ENCODE measurements at regions not wholly inside any gene's neighbourhood (a gene's known extent, or its start where the extent isn't known, plus 50 kb on each side); places are given as distances from the start of the nearest gene placed in this dataset.
A peak's percentile ranks its signal among the peaks of the same experiment; 100 is the strongest.

GRCh38 chr5:143636931-143637528 lies 174.9 kb upstream of the HMHB1 start:
- Histone ChIP-seq H3K36me3 (ENCODE audit: control insufficient read depth, insufficient read depth, low read length) (no peaks in the 10 kb centered on the region), H3K9me3 (ENCODE audit: control insufficient read depth, insufficient read depth, low read depth, low read length) (no peaks in the 10 kb centered on the region), H3K4me2 (ENCODE audit: extremely low read depth, insufficient read depth, low read length) (peak overlapping the region; percentile 48), H3K27me3 (ENCODE audit: control insufficient read depth, insufficient read depth, low read length) (no peaks in the 10 kb centered on the region), H3K27ac (ENCODE audit: insufficient read depth, low read length) (no peak overlapping the region), H3K4me3 (replicated peaks in 1 of 4; ENCODE audit: control extremely low read depth in 1 of 4, insufficient read depth in 1 of 4, low read depth in 3 of 4, low read length in 4 of 4) (no peak overlapping the region), H2AFZ (ENCODE audit: low read length) (no peak overlapping the region), H3K4me1 (ENCODE audit: control insufficient read depth, extremely low read depth, insufficient read depth, low read length) (peaks cover 11% of the 10 kb centered on the region), H4K20me1 (ENCODE audit: control insufficient read depth, extremely low read depth, insufficient read depth, low read length) (no peaks in the 10 kb centered on the region), H3K9ac (ENCODE audit: insufficient read depth, low read length) (no peak overlapping the region), H3K79me2 (ENCODE audit: control insufficient read depth, insufficient read depth, low read length) (no peaks in the 10 kb centered on the region)
- TF ChIP-seq CTCF (conservative IDR thresholded peaks at IDR 0.05 in 1 of 2, IDR thresholded peaks at IDR 0.05 in 1 of 2; ENCODE audit: low read depth in 1 of 2, low read length in 2 of 2) (no peak), EZH2 (IDR thresholded peaks at IDR 0.05; ENCODE audit: low read length, missing control alignments) (no peak)
- DNase-seq (ENCODE audit: low read depth in 2 of 2): peak; percentile 53 to 88

GRCh38 chr5:143635888-143636287 lies 176.1 kb upstream of the HMHB1 start:
- Histone ChIP-seq H3K36me3 (ENCODE audit: control insufficient read depth, insufficient read depth, low read length) (no peaks in the 10 kb centered on the region), H3K9me3 (ENCODE audit: control insufficient read depth, insufficient read depth, low read depth, low read length) (no peaks in the 10 kb centered on the region), H3K27me3 (ENCODE audit: control insufficient read depth, insufficient read depth, low read length) (no peaks in the 10 kb centered on the region), H3K4me3 (replicated peaks in 1 of 4; ENCODE audit: control extremely low read depth in 1 of 4, insufficient read depth in 1 of 4, low read depth in 3 of 4, low read length in 4 of 4) (no peak overlapping the region), H3K27ac (ENCODE audit: insufficient read depth, low read length) (no peak overlapping the region), H4K20me1 (ENCODE audit: control insufficient read depth, extremely low read depth, insufficient read depth, low read length) (no peaks in the 10 kb centered on the region), H2AFZ (ENCODE audit: low read length) (no peak overlapping the region), H3K9ac (ENCODE audit: insufficient read depth, low read length) (no peak overlapping the region), H3K79me2 (ENCODE audit: control insufficient read depth, insufficient read depth, low read length) (no peaks in the 10 kb centered on the region), H3K4me2 (ENCODE audit: extremely low read depth, insufficient read depth, low read length) (no peak overlapping the region), H3K4me1 (ENCODE audit: control insufficient read depth, extremely low read depth, insufficient read depth, low read length) (peaks cover 8% of the 10 kb centered on the region)
- TF ChIP-seq CTCF (conservative IDR thresholded peaks at IDR 0.05 in 1 of 2, IDR thresholded peaks at IDR 0.05 in 1 of 2; ENCODE audit: low read depth in 1 of 2, low read length in 2 of 2): no peak
- no peak for TF ChIP-seq EZH2 (IDR thresholded peaks at IDR 0.05; ENCODE audit: low read length, missing control alignments)
- DNase-seq (ENCODE audit: low read depth in 2 of 2): peak; percentile 36 to 65

GRCh38 chr5:143635146-143635752 lies 176.7 kb upstream of the HMHB1 start:
- no peak overlapping the region for H3K9ac ChIP-seq (ENCODE audit: insufficient read depth, low read length)
- no peak overlapping the region for H3K4me3 ChIP-seq (replicated peaks in 1 of 4; ENCODE audit: control extremely low read depth in 1 of 4, insufficient read depth in 1 of 4, low read depth in 3 of 4, low read length in 4 of 4)
- peaks cover 8% of the 10 kb centered on the region for H3K4me1 ChIP-seq (ENCODE audit: control insufficient read depth, extremely low read depth, insufficient read depth, low read length)
- no peak overlapping the region for H3K4me2 ChIP-seq (ENCODE audit: extremely low read depth, insufficient read depth, low read length)
- no peaks in the 10 kb centered on the region for H3K79me2 ChIP-seq (ENCODE audit: control insufficient read depth, insufficient read depth, low read length)
- peak; percentile 60 to 86 for DNase-seq (ENCODE audit: low read depth in 2 of 2)
- no peak overlapping the region for H2AFZ ChIP-seq (ENCODE audit: low read length)
- no peaks in the 10 kb centered on the region for H3K9me3 ChIP-seq (ENCODE audit: control insufficient read depth, insufficient read depth, low read depth, low read length)
- no peaks in the 10 kb centered on the region for H4K20me1 ChIP-seq (ENCODE audit: control insufficient read depth, extremely low read depth, insufficient read depth, low read length)
- no peaks in the 10 kb centered on the region for H3K36me3 ChIP-seq (ENCODE audit: control insufficient read depth, insufficient read depth, low read length)
- H3K27ac ChIP-seq (ENCODE audit: insufficient read depth, low read length): no peak overlapping the region
- TF ChIP-seq CTCF (conservative IDR thresholded peaks at IDR 0.05 in 1 of 2, IDR thresholded peaks at IDR 0.05 in 1 of 2; ENCODE audit: low read depth in 1 of 2, low read length in 2 of 2) (no peak), EZH2 (IDR thresholded peaks at IDR 0.05; ENCODE audit: low read length, missing control alignments) (no peak)
- H3K27me3 ChIP-seq (ENCODE audit: control insufficient read depth, insufficient read depth, low read length): no peaks in the 10 kb centered on the region

Data from fibroblast of lung (primary cell).